ENCODE measurements at regions not wholly inside any gene's neighbourhood (a gene's known extent, or its start where the extent isn't known, plus 50 kb on each side); places are given as distances from the start of the nearest gene placed in this dataset.

DNA sequence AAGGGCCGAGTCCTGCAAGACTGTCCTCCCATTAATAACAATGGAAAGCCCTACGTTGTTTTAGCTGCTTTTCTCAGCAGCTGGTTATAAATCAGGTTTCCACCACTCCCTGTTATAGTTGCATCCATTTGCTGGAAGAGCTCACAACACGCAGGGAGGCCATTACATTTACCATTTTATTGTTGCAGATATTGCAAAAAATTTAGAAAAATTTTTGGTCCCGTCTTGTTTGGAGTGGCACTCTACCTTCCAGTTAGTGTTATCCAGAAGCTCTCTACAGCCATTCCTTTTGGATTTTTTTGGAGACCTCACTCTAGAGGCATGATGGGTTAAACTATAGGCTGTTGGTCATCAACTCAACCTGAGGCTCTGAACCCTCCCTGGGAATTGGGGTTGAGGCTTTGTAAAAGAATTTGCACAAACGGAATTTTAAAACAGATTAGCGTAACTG, 1532.1 kb upstream of the TPTE start:
- H3K27ac ChIP-seq (ENCODE audit: control insufficient read depth, insufficient read depth): no peak overlapping the region
- ChIA-PET POLR2A (no interaction called here), RAD21 (ENCODE audit: unreplicated experiment) (no interaction called here), CTCF (no interaction called here), SMC1A (ENCODE audit: uncharacterized antibody, unreplicated experiment) (no interaction called here)
- 14% methylated on average over 6 of the region's 6 CpGs for WGBS (ENCODE audit: insufficient coverage, insufficient replicate concordance, low lambda C conversion rate, missing lambda C conversion rate)
- H3K79me2 ChIP-seq (ENCODE audit: control insufficient read depth, insufficient read depth, low read length): no peaks in the 10 kb centered on the region
- no TSS peak for BruUV-seq (replicated peaks)
- H3K9me3 ChIP-seq (replicated peaks; ENCODE audit: control insufficient read depth, insufficient read depth, low read length): no peaks in the 10 kb centered on the region; the same call in 2 of the 3 replicates
- intact Hi-C loops (cut with micrococcal nuclease; ENCODE audit: unreplicated experiment): no loop called here
- H3K4me3 ChIP-seq: no peak overlapping the region
- no peak overlapping the region for H3K4me2 ChIP-seq (ENCODE audit: control insufficient read depth, insufficient read depth)
- H3K36me3 ChIP-seq (ENCODE audit: control insufficient read depth in 2 of 2, insufficient read depth in 2 of 2, low read length in 1 of 2): no peaks in the 10 kb centered on the region
- H4K20me1 ChIP-seq (ENCODE audit: control insufficient read depth, insufficient read depth): no peaks in the 10 kb centered on the region
- H2AFZ ChIP-seq (ENCODE audit: control insufficient read depth, low read depth, low read length): no peak overlapping the region
- no peaks in the 10 kb centered on the region for H3K27me3 ChIP-seq (replicated peaks in 1 of 2; ENCODE audit: control insufficient read depth in 2 of 2, insufficient read depth in 2 of 2, low read length in 1 of 2)
- no peak overlapping the region for H3K9ac ChIP-seq (ENCODE audit: control insufficient read depth, insufficient read depth, low read length)
- DNase-seq (ENCODE audit: low read depth, low spot score) (no peak), FAIRE-seq (no peak), ATAC-seq (no peak)
- in situ Hi-C loops (cut with MboI): no loop called here
- TF ChIP-seq NRF1 (conservative IDR thresholded peaks at IDR 0.05; ENCODE audit: low read depth, low read length): no peak
- H3K4me1 ChIP-seq (ENCODE audit: control insufficient read depth, insufficient read depth, low read length): no peaks in the 10 kb centered on the region

DNA sequence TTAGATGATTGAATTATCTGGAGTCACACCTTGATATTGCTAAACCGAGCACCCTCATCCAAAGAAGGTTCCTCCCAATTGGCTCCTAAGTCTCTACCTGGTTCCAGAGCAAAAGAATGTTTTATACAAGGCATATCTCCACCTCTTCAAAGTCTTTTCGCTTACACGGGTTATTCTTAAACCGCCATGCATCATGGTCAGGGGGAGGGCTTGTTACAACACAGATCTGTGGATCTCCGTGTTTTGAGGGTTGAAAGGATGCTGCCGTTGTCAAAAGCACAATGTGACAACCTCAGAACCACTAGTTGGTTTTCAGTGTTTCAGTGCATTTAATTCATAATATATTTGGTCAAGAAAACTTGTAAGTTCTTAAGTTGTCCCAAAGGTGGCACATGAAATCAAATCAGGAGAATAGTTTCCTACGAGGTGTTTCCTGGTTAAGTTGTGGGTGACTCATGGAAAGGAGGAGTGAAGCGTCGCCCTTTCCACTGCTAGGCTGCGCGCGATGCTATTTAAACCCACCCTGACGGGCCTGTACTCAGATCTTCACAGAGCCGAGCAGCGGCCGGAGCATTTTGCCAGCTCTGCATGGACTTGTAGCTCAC, 1531.6 kb upstream of the TPTE start:
- Histone ChIP-seq H4K20me1 (ENCODE audit: control insufficient read depth, insufficient read depth) (no peaks in the 10 kb centered on the region), H3K79me2 (ENCODE audit: control insufficient read depth, insufficient read depth, low read length) (no peaks in the 10 kb centered on the region), H3K27ac (ENCODE audit: control insufficient read depth, insufficient read depth) (no peak overlapping the region), H3K36me3 (ENCODE audit: control insufficient read depth in 2 of 2, insufficient read depth in 2 of 2, low read length in 1 of 2) (no peaks in the 10 kb centered on the region), H3K4me2 (ENCODE audit: control insufficient read depth, insufficient read depth) (no peak overlapping the region), H3K4me1 (ENCODE audit: control insufficient read depth, insufficient read depth, low read length) (no peaks in the 10 kb centered on the region), H2AFZ (ENCODE audit: control insufficient read depth, low read depth, low read length) (no peak overlapping the region), H3K4me3 (no peak overlapping the region), H3K9ac (ENCODE audit: control insufficient read depth, insufficient read depth, low read length) (no peak overlapping the region), H3K9me3 (replicated peaks; ENCODE audit: control insufficient read depth, insufficient read depth, low read length) (no peaks in the 10 kb centered on the region; the same call in 2 of the 3 replicates), H3K27me3 (replicated peaks in 1 of 2; ENCODE audit: control insufficient read depth in 2 of 2, insufficient read depth in 2 of 2, low read length in 1 of 2) (no peaks in the 10 kb centered on the region)
- in situ Hi-C loops (cut with MboI): no loop called here
- ATAC-seq (no peak), FAIRE-seq (no peak), DNase-seq (ENCODE audit: low read depth, low spot score) (no peak)
- RAD21 ChIA-PET (ENCODE audit: unreplicated experiment): no interaction called here
- SMC1A ChIA-PET (ENCODE audit: uncharacterized antibody, unreplicated experiment): no interaction called here
- TF ChIP-seq HCFC1 (IDR thresholded peaks at IDR 0.05; ENCODE audit: low read length): no peak
- TF ChIP-seq POU2F2 (IDR thresholded peaks at IDR 0.05; ENCODE audit: borderline replicate concordance, low read depth, low read length): no peak
- TF ChIP-seq ZNF24 (IDR thresholded peaks at IDR 0.05): no peak
- TF ChIP-seq STAT3 (IDR thresholded peaks at IDR 0.05; ENCODE audit: low read depth, low read length): no peak
- no peak for TF ChIP-seq PBX3 (IDR thresholded peaks at IDR 0.05; ENCODE audit: insufficient replicate concordance, low read depth, low read length)
- TF ChIP-seq YBX1 (IDR thresholded peaks at IDR 0.05): no peak
- TF ChIP-seq ZNF217 (IDR thresholded peaks at IDR 0.05): no peak
- no peak for TF ChIP-seq MEF2B (IDR thresholded peaks at IDR 0.05; ENCODE audit: partially characterized antibody, poor library complexity, severe bottlenecking)
- CTCF ChIA-PET: no interaction called here
- intact Hi-C loops (cut with micrococcal nuclease; ENCODE audit: unreplicated experiment): no loop called here
- POLR2A ChIA-PET: no interaction called here
- no TSS peak for BruUV-seq (replicated peaks)
- WGBS (ENCODE audit: insufficient coverage, insufficient replicate concordance, low lambda C conversion rate, missing lambda C conversion rate): 41% methylated on average over 16 of the region's 16 CpGs
